Neural cell (in vitro differentiated cells): ENCODE measurements at regions not wholly inside any gene's neighbourhood (a gene's known extent, or its start where the extent isn't known, plus 50 kb on each side); places are given as distances from the start of the nearest gene placed in this dataset.

Experiments
- H2AFZ ChIP-seq: fragments of 200-600, 300-800 bp; sonication (generic), shearing (Covaris generic); 2 replicates; pipeline ENCODE4 v1.6.0; 2014; ENCODE audit warnings: low read depth, mild to moderate bottlenecking, antibody characterized with exemption, low read length, moderate library complexity
- H3F3A ChIP-seq: fragments of 200-600 bp; shearing (Covaris generic); 2 replicates; pipeline ENCODE4 v1.6.1; 2016; ENCODE audit warnings: mild to moderate bottlenecking, moderate library complexity, mixed read lengths, antibody characterized with exemption, low read length; ENCODE audit not compliant: insufficient read depth, poor library complexity, severe bottlenecking
- H3K27ac ChIP-seq: fragments of 200-600, 300-800 bp; sonication (generic), shearing (Covaris generic); 2 replicates; pipeline ENCODE4 v1.5.1; 2014; ENCODE audit warnings: mild to moderate bottlenecking, low read length, moderate library complexity
- H3K27me3 ChIP-seq: fragments of 300-800, 200-600 bp; sonication (generic), shearing (Covaris generic); 2 replicates; pipeline ENCODE4 v1.6.0; 2014; ENCODE audit warnings: mild to moderate bottlenecking, low read depth, low read length, moderate library complexity; ENCODE audit not compliant: insufficient read depth
- H3K36me3 ChIP-seq: fragments of 300-800, 200-600 bp; sonication (generic), shearing (Covaris generic); 2 replicates; pipeline ENCODE4 v1.5.1; 2014; ENCODE audit warnings: mild to moderate bottlenecking, antibody characterized with exemption, low read length, moderate library complexity; ENCODE audit not compliant: insufficient read depth
- H3K4me2 ChIP-seq: fragments of 300-800, 200-600 bp; sonication (generic), shearing (Covaris generic); 2 replicates; pipeline ENCODE4 v1.6.0; 2014; ENCODE audit warnings: mild to moderate bottlenecking, low read length
- H3K4me3 ChIP-seq: fragments of 300-800, 200-600 bp; sonication (generic), shearing (Covaris generic); 2 replicates; pipeline ENCODE4 v1.5.1; 2014; ENCODE audit warnings: mild to moderate bottlenecking, low read length, moderate library complexity
- H3K79me2 ChIP-seq: fragments of 200-600 bp; shearing (Covaris generic); replicated peaks from 2 replicates; pipeline ENCODE4 v1.6.0; 2014; ENCODE audit warnings: mild to moderate bottlenecking, low read length, moderate library complexity; ENCODE audit not compliant: insufficient read depth
- H3K9ac ChIP-seq: fragments of 300-800, 200-600 bp; sonication (generic), shearing (Covaris generic); 2 replicates; pipeline ENCODE4 v1.6.1; 2016; ENCODE audit warnings: mild to moderate bottlenecking, low read length, mixed read lengths
- H3K9me2 ChIP-seq: fragments of 200-600 bp; shearing (Covaris generic); 2 replicates; pipeline ENCODE4 v1.6.1; 2016; ENCODE audit warnings: mild to moderate bottlenecking, low read length, mixed read lengths; ENCODE audit not compliant: insufficient read depth
- H3K9me3 ChIP-seq: fragments of 200-600, 300-800 bp; sonication (generic), shearing (Covaris generic); 2 replicates; pipeline ENCODE4 v1.6.1; 2016; ENCODE audit warnings: mild to moderate bottlenecking, mixed run types, low read length, moderate library complexity, mixed read lengths
- H4K20me1 ChIP-seq: fragments of 200-600 bp; shearing (Covaris generic); 2 replicates; pipeline ENCODE4 v1.6.1; 2016; ENCODE audit warnings: mild to moderate bottlenecking, mixed run types; ENCODE audit not compliant: insufficient read depth
- EP300 ChIP-seq: fragments of 450-650 bp; conservative IDR thresholded peaks from 2 replicates; pipeline ENCODE4 v1.6.1; 2014; ENCODE audit warnings: antibody characterized with exemption, mild to moderate bottlenecking, moderate library complexity; ENCODE audit not compliant: poor library complexity, severe bottlenecking
- EZH2 ChIP-seq: fragments of 200-600, 300-800 bp; shearing (Covaris generic), sonication (generic); IDR thresholded peaks from 2 replicates; pipeline ENCODE4 v1.6.1; 2014; ENCODE audit warnings: antibody characterized with exemption, low read length, borderline replicate concordance, mild to moderate bottlenecking; ENCODE audit not compliant: insufficient read depth, poor library complexity, severe bottlenecking
- MXI1 ChIP-seq: fragments of 450-650 bp; conservative IDR thresholded peaks from 2 replicates; pipeline ENCODE4 v1.6.1; 2014; ENCODE audit warnings: antibody characterized with exemption, mild to moderate bottlenecking; ENCODE audit not compliant: poor library complexity, severe bottlenecking
- POLR2AphosphoS5 ChIP-seq: IDR thresholded peaks from 2 replicates; pipeline ENCODE4 v1.6.1; 2012
- RAD21 ChIP-seq: fragments of 450-650 bp; conservative IDR thresholded peaks from 2 replicates; pipeline ENCODE4 v1.6.1; 2014; ENCODE audit warnings: antibody characterized with exemption, mild to moderate bottlenecking, moderate library complexity
- REST ChIP-seq: IDR thresholded peaks from 2 replicates; pipeline ENCODE4 v1.6.1; 2012; ENCODE audit warnings: borderline replicate concordance
- SMC3 ChIP-seq: fragments of 450-650 bp; conservative IDR thresholded peaks from 2 replicates; pipeline ENCODE4 v1.6.1; 2014; ENCODE audit warnings: antibody characterized with exemption, mild to moderate bottlenecking, moderate library complexity; ENCODE audit not compliant: poor library complexity
- TAF1 ChIP-seq: IDR thresholded peaks from 2 replicates; pipeline ENCODE4 v1.6.1; 2012; ENCODE audit warnings: low read depth
- TF ChIP-seq, protein P1 (sequence below): fragments of 450-650 bp; IDR thresholded peaks from 2 replicates; pipeline ENCODE4 v1.5.1; 2014; ENCODE audit warnings: antibody characterized with exemption, mild to moderate bottlenecking, moderate library complexity; ENCODE audit not compliant: poor library complexity, severe bottlenecking

- no peak overlapping the region for H3K4me3 ChIP-seq
- TF ChIP-seq EZH2 (no peak), REST (no peak), TAF1 (no peak), RAD21 (no peak), MXI1 (no peak), EP300 (no peak), SMC3 (no peak), POLR2AphosphoS5 (no peak)
- TF ChIP-seq, protein P1, sequence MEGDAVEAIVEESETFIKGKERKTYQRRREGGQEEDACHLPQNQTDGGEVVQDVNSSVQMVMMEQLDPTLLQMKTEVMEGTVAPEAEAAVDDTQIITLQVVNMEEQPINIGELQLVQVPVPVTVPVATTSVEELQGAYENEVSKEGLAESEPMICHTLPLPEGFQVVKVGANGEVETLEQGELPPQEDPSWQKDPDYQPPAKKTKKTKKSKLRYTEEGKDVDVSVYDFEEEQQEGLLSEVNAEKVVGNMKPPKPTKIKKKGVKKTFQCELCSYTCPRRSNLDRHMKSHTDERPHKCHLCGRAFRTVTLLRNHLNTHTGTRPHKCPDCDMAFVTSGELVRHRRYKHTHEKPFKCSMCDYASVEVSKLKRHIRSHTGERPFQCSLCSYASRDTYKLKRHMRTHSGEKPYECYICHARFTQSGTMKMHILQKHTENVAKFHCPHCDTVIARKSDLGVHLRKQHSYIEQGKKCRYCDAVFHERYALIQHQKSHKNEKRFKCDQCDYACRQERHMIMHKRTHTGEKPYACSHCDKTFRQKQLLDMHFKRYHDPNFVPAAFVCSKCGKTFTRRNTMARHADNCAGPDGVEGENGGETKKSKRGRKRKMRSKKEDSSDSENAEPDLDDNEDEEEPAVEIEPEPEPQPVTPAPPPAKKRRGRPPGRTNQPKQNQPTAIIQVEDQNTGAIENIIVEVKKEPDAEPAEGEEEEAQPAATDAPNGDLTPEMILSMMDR, result no peak
These were observed 67.3 kb upstream of the ADRB2 start for GRCh38 chr5:148759101-148759500.

GRCh38 chr5:148760945-148761638 is 65.3 kb upstream of the ADRB2 start:
- Histone ChIP-seq H3K27me3 (no peaks in the 10 kb centered on the region), H3K9me3 (no peaks in the 10 kb centered on the region), H3K9ac (no peak overlapping the region), H3F3A (no peaks in the 10 kb centered on the region), H4K20me1 (no peaks in the 10 kb centered on the region), H2AFZ (no peak overlapping the region), H3K4me3 (no peak overlapping the region), H3K79me2 (no peaks in the 10 kb centered on the region), H3K27ac (no peak overlapping the region), H3K4me2 (no peak overlapping the region), H3K36me3 (no peaks in the 10 kb centered on the region), H3K9me2 (no peaks in the 10 kb centered on the region)
- no peak for TF ChIP-seq SMC3
- TF ChIP-seq POLR2AphosphoS5, result no peak
- no peak for TF ChIP-seq EP300
- TF ChIP-seq EZH2, result no peak
- TF ChIP-seq RAD21, result no peak
- no peak for TF ChIP-seq TAF1
- TF ChIP-seq, protein P1, result no peak
- TF ChIP-seq REST, result no peak

More at GRCh38 chr5:148759101-148759500, 67.3 kb upstream of the ADRB2 start:
- no peaks in the 10 kb centered on the region for H3K9me2 ChIP-seq
- H3K36me3 ChIP-seq, result no peaks in the 10 kb centered on the region
- no peak overlapping the region for H2AFZ ChIP-seq
- H3K79me2 ChIP-seq, result no peaks in the 10 kb centered on the region
- no peak overlapping the region for H3K4me2 ChIP-seq
- no peak overlapping the region for H3K27ac ChIP-seq
- no peaks in the 10 kb centered on the region for H3F3A ChIP-seq
- no peaks in the 10 kb centered on the region for H3K27me3 ChIP-seq
- no peak overlapping the region for H3K9ac ChIP-seq
- H3K9me3 ChIP-seq, result no peaks in the 10 kb centered on the region
- no peaks in the 10 kb centered on the region for H4K20me1 ChIP-seq
